Upper lobe of left lung (tissue), 4 donors: ENCODE measurements at regions not wholly inside any gene's neighbourhood (a gene's known extent, or its start where the extent isn't known, plus 50 kb on each side); places are given as distances from the start of the nearest gene placed in this dataset.

ENCODE experiments used
- EP300 ChIP-seq, 4 donors: sonication (generic); formaldehyde crosslinking; IDR thresholded peaks; one replicate each; pipeline ENCODE4 v1.5.1; 2017; ENCODE audit warnings: antibody characterized with exemption in 4 of 4, control low read depth in 2 of 4
- POLR2A ChIP-seq, 4 donors: fragments of 450-650 bp; IDR thresholded peaks; one replicate each; pipeline ENCODE4 v1.5.1; 2016 to 2017; ENCODE audit warnings: antibody characterized with exemption in 4 of 4, mild to moderate bottlenecking in 2 of 4
- POLR2AphosphoS5 ChIP-seq, 2 donors: sonication (generic); formaldehyde crosslinking; IDR thresholded peaks; one replicate each; pipeline ENCODE4 v1.5.1; 2017; ENCODE audit warnings: antibody characterized with exemption in 2 of 2
- TF ChIP-seq, protein P1 (sequence below), 6 experiments: fragments of 450-650 bp in 4 of 6; fragments of 200-600 bp in 2 of 6; sonication (generic) in 2 of 6; IDR thresholded peaks; one replicate each; pipeline ENCODE4 v1.5.1; 2016 to 2019; ENCODE audit warnings: antibody characterized with exemption in 6 of 6

DNA sequence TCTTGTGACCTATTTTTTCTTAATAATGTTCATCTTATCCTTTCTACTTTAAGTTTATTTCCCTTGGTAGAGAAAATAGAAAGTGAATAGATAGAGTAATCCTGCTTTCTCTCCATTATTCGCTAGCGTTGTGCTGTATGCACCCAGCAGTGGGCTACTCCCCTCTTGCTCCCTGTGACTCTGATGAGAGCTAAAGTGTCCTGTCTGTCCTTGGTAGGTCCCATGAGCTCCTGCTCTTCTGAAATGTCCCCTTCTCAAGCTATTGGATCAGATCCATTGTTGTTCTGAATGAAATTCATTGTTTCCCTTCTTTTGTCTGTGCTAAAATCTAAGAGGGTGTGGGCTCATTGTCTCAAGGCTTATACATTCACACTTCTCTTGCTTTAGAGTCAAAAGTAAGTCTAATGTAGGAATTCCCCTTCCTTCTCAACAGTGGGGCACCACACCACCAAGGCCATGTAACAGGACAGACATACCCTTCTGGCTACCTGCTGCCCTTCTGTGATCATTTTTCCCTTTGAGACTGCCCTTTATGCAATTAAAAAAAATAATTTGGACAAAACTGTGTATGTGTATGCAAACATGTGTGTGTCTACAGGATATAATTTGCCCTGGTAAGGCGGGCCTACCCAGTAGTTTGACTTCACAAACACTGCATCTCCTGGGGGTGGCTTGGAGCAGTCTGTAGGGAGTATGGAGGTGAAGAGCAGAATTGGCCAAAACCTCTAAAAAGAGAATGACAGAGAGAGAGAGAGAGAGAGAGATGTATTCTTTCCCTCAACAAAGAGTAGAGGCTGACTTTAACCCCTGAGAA, 167.0 kb upstream of the MYLIP start:
- TF ChIP-seq, protein P1, sequence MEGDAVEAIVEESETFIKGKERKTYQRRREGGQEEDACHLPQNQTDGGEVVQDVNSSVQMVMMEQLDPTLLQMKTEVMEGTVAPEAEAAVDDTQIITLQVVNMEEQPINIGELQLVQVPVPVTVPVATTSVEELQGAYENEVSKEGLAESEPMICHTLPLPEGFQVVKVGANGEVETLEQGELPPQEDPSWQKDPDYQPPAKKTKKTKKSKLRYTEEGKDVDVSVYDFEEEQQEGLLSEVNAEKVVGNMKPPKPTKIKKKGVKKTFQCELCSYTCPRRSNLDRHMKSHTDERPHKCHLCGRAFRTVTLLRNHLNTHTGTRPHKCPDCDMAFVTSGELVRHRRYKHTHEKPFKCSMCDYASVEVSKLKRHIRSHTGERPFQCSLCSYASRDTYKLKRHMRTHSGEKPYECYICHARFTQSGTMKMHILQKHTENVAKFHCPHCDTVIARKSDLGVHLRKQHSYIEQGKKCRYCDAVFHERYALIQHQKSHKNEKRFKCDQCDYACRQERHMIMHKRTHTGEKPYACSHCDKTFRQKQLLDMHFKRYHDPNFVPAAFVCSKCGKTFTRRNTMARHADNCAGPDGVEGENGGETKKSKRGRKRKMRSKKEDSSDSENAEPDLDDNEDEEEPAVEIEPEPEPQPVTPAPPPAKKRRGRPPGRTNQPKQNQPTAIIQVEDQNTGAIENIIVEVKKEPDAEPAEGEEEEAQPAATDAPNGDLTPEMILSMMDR (IDR thresholded peaks at IDR 0.05), result no peak
- TF ChIP-seq POLR2A (IDR thresholded peaks at IDR 0.05) (no peak), EP300 (IDR thresholded peaks at IDR 0.05) (no peak), POLR2AphosphoS5 (IDR thresholded peaks at IDR 0.05) (no peak)
